Esophagus squamous epithelium (tissue), 5 donors: ENCODE measurements at regions not wholly inside any gene's neighbourhood (a gene's known extent, or its start where the extent isn't known, plus 50 kb on each side); places are given as distances from the start of the nearest gene placed in this dataset.
A peak's percentile ranks its signal among the peaks of the same experiment; 100 is the strongest.

Experiments used
- DNase-seq: peaks from one replicate; lab custom pipeline; 2025; lab: John Stamatoyannopoulos, UW
- H3K27ac ChIP-seq, 4 donors: fragments of 200-600 bp; sonication (generic); one replicate each; pipeline ENCODE4 v1.5.1; 2016 to 2019; ENCODE audit warnings: mild to moderate bottlenecking in 1 of 4
- H3K27me3 ChIP-seq, 4 donors: fragments of 200-600 bp; sonication (generic); 1 replicate in 3 of 4; 2 replicates in 1 of 4; pipeline versions ENCODE4 v1.5.1 to v1.6.0; 2017 to 2021; ENCODE audit warnings: antibody characterized with exemption in 1 of 4
- H3K36me3 ChIP-seq, 3 donors: fragments of 200-600 bp; sonication (generic); one replicate each; pipeline ENCODE4 v1.5.1; 2016 to 2019
- H3K4me1 ChIP-seq, 3 donors: fragments of 200-600 bp; sonication (generic); one replicate each; pipeline ENCODE4 v1.5.1; 2017 to 2019
- H3K4me3 ChIP-seq, 4 donors: fragments of 200-600 bp; sonication (generic); 1 replicate in 3 of 4; 2 replicates in 1 of 4; pipeline ENCODE4 v1.5.1; 2016 to 2019; ENCODE audit warnings: mild to moderate bottlenecking in 2 of 4, moderate library complexity in 1 of 4
- H3K9me3 ChIP-seq, 3 donors: fragments of 200-600 bp; sonication (generic); one replicate each; pipeline ENCODE4 v1.5.1; 2016 to 2019
- POLR2A ChIP-seq, 4 donors: fragments of 450-650 bp; IDR thresholded peaks; one replicate each; pipeline ENCODE4 v1.6.1; 2017; ENCODE audit warnings: antibody characterized with exemption in 4 of 4, mild to moderate bottlenecking in 4 of 4, moderate library complexity in 3 of 4
- WGBS, 2 donors: methylation state at CpG; one replicate each; pipeline ENCODE4 v1.1.5; 2018; 5-methylcytosine and 5-hydroxymethylcytosine counted together
- intact Hi-C: fragments of 100-400 bp; cut with DNase I; formaldehyde crosslinking; loops from one replicate; pipeline ENCODE4 v1.15.0; 2022
- TF ChIP-seq, protein P1 (sequence below), 6 experiments: fragments of 450-650 bp in 4 of 6; fragments of 200-600 bp in 2 of 6; sonication (generic) in 2 of 6; IDR thresholded peaks; one replicate each; pipeline ENCODE4 v1.5.1; 2016 to 2019; ENCODE audit warnings: antibody characterized with exemption in 6 of 6, mild to moderate bottlenecking in 4 of 6, moderate library complexity in 4 of 6
- donor health status: DM: yes; HTN: yes; CAD: no.

DNA sequence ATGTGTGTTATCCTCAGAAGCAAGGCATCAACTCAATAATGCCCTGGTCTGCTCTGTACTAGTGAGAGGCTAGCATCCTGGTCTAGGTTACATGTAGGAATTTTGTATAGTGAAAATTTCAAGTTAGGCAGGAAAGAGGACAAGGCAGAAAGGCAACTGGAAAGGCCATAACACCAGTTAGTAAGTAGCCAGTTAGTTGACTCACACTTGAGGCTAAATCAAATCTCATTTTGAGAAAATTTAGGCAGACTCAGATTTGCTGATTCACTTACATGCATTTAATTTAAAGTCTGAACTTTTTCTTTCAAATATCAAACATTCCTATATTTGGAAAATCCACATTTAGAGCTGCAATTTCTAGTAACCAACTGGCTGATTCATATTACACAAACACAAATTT lies 184.5 kb upstream of the TCF21 start:
- Histone ChIP-seq H3K27me3 (no peaks in the 10 kb centered on the region), H3K36me3 (no peaks in the 10 kb centered on the region), H3K4me3 (no peak overlapping the region), H3K9me3 (no peaks in the 10 kb centered on the region), H3K27ac (peak overlapping the region in 1 of 4 donors; percentile 41), H3K4me1 (no peaks in the 10 kb centered on the region)
- TF ChIP-seq, protein P1, sequence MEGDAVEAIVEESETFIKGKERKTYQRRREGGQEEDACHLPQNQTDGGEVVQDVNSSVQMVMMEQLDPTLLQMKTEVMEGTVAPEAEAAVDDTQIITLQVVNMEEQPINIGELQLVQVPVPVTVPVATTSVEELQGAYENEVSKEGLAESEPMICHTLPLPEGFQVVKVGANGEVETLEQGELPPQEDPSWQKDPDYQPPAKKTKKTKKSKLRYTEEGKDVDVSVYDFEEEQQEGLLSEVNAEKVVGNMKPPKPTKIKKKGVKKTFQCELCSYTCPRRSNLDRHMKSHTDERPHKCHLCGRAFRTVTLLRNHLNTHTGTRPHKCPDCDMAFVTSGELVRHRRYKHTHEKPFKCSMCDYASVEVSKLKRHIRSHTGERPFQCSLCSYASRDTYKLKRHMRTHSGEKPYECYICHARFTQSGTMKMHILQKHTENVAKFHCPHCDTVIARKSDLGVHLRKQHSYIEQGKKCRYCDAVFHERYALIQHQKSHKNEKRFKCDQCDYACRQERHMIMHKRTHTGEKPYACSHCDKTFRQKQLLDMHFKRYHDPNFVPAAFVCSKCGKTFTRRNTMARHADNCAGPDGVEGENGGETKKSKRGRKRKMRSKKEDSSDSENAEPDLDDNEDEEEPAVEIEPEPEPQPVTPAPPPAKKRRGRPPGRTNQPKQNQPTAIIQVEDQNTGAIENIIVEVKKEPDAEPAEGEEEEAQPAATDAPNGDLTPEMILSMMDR (IDR thresholded peaks at IDR 0.05): no peak
- TF ChIP-seq POLR2A (IDR thresholded peaks at IDR 0.05): no peak
- DNase-seq: no peak
- intact Hi-C loops: no loop called here

DNA sequence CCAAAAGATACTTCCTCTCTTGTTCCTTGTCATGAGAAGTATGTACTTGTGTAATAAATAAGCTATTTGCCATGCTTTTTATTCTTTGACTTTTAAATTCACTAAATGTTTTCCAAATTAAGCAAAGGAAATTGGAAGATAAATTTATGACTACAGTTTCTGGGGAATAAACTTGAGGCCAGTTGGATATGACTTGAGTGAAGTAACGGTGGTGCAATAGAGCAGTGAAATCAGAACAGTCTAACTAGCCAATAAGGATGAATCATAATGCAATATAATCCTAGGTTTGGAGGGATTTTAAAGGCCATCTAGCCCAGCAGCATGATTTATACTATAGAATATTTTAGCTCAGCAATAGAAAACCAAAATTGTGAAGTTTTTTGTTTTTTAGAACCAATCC lies 183.8 kb upstream of the TCF21 start:
- 25 to 50% methylated on average over 1 of the region's 1 CpG for WGBS, 2 donors
- intact Hi-C loops: no loop called here
- no peak for TF ChIP-seq POLR2A (IDR thresholded peaks at IDR 0.05)
- TF ChIP-seq, protein P1 (IDR thresholded peaks at IDR 0.05): no peak
- Histone ChIP-seq H3K27me3 (no peaks in the 10 kb centered on the region), H3K4me1 (no peaks in the 10 kb centered on the region), H3K4me3 (no peak overlapping the region), H3K9me3 (no peaks in the 10 kb centered on the region), H3K36me3 (no peaks in the 10 kb centered on the region), H3K27ac (peak overlapping the region in 1 of 4 donors; percentile 41)
- DNase-seq: no peak

DNA sequence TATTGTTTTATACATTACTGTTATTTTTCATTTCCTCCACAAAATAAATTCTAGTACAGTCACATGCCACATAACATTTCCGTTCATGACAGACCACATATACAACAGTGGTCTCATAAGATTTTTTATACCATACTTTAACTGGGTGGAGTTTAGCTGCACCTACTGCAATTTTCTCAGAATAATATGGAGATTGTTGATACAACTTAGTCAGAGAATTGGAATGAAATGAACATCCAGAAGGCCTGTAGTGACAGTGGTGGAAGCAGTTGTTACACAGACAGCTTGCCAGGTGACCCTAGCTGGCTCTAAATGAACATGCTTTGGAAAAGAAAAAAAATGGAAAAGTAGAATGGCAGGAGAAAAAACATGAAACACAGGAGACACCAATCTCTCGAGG lies 183.2 kb upstream of the TCF21 start:
- WGBS, 2 donors: 57 to 64% methylated on average over 2 of the region's 2 CpGs
- Histone ChIP-seq H3K36me3 (no peaks in the 10 kb centered on the region), H3K27me3 (no peaks in the 10 kb centered on the region), H3K4me3 (no peak overlapping the region), H3K4me1 (no peaks in the 10 kb centered on the region), H3K9me3 (no peaks in the 10 kb centered on the region), H3K27ac (no peak overlapping the region)
- DNase-seq: no peak
- TF ChIP-seq, protein P1 (IDR thresholded peaks at IDR 0.05): no peak
- no peak for TF ChIP-seq POLR2A (IDR thresholded peaks at IDR 0.05)
- intact Hi-C loops: no loop called here

DNA sequence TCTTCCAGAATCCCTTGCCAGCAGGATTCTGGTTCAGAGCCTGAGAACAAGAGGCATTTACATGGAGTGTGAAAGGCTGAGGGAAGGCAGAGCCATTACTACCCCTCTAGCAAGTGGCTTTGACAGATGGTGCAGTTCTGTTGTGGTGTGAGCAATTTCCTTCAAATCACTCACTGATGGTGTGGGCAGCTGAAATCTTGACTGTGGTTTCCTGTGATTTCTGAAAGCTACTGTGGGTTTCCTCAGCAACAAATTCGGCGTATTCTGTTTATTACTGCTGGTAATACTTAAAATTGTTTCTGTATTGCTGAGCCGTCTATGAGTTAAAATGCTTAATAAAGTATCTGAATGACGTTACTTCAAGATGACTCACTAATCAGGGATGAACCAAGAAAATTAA lies 181.5 kb upstream of the TCF21 start:
- H3K27ac ChIP-seq: peak overlapping the region in 1 of 4 donors; percentile 0
- no peaks in the 10 kb centered on the region for H3K4me1 ChIP-seq
- no peak overlapping the region for H3K4me3 ChIP-seq
- DNase-seq: no peak
- WGBS, 2 donors: 21 to 24% methylated on average over 4 of the region's 4 CpGs
- no peaks in the 10 kb centered on the region for H3K9me3 ChIP-seq
- H3K27me3 ChIP-seq: no peaks in the 10 kb centered on the region
- TF ChIP-seq, protein P1 (IDR thresholded peaks at IDR 0.05): no peak
- no peak for TF ChIP-seq POLR2A (IDR thresholded peaks at IDR 0.05)
- no peaks in the 10 kb centered on the region for H3K36me3 ChIP-seq
- intact Hi-C loops: no loop called here

DNA sequence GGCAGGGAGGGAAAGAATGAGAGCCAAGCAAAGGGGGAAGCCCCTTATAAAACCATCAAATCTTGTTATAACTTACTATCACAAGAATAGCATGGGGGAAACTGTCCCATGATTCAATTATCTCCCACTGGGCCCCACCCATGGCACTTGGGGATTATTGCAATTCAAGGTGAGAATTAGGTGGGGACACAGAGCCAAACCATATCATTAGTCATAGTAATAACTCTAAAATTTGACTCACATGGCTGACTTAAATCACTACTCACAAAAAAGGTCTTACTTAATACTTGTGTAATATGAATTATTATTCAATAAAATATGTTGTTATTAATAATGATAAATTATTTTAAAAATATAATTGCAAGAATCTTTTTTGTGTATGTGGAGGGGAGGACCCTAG lies 178.1 kb upstream of the TCF21 start:
- Histone ChIP-seq H3K9me3 (no peaks in the 10 kb centered on the region), H3K27ac (no peak overlapping the region), H3K36me3 (no peaks in the 10 kb centered on the region), H3K4me1 (no peaks in the 10 kb centered on the region), H3K27me3 (no peaks in the 10 kb centered on the region), H3K4me3 (no peak overlapping the region)
- no peak for TF ChIP-seq POLR2A (IDR thresholded peaks at IDR 0.05)
- TF ChIP-seq, protein P1 (IDR thresholded peaks at IDR 0.05): no peak
- intact Hi-C loops: no loop called here
- no peak for DNase-seq
